ENCODE measurements at regions not wholly inside any gene's neighbourhood (a gene's known extent, or its start where the extent isn't known, plus 50 kb on each side); places are given as distances from the start of the nearest gene placed in this dataset.

DNA sequence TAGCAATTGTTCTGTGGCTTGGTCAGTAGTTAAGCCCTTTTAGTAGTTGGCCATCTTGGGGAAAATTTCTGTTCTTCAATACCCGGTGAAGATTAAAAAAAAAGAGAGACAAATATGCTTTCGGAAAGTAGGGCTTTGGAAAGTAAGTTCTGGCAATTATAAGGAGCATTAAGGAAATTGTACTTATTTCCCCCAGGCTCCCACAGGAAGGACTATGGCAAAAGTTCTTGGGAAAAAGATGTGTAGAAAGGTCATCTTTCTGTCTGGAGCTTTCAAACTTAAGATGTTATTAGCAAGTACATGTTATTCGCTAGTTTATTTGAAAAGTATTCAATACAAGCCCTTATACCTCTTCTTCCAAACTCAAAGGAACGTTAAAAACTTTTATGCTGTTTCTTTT is 144.5 kb downstream of the MTX2 start:
- no peak for TF ChIP-seq POLR2AphosphoS5 (IDR thresholded peaks at IDR 0.05; ENCODE audit: borderline replicate concordance, low read depth, low read length)
- TF ChIP-seq EZH2 (IDR thresholded peaks at IDR 0.05), result no peak
- TF ChIP-seq FOXP2 (optimal IDR thresholded peaks at IDR 0.05; ENCODE audit: control extremely low read depth, extremely low read length, insufficient read depth), result no peak
